ENCODE measurements at regions not wholly inside any gene's neighbourhood (a gene's known extent, or its start where the extent isn't known, plus 50 kb on each side); places are given as distances from the start of the nearest gene placed in this dataset.

GRCh38 chr14:62146030-62146429 is 383.8 kb downstream of the SNAPC1 start:
- DNase-seq (ENCODE audit: low read depth), result no peak

- no peak for DNase-seq (ENCODE audit: low read depth)
Observed at GRCh38 chr14:62156052-62156451, 393.8 kb downstream of the SNAPC1 start.

DNA sequence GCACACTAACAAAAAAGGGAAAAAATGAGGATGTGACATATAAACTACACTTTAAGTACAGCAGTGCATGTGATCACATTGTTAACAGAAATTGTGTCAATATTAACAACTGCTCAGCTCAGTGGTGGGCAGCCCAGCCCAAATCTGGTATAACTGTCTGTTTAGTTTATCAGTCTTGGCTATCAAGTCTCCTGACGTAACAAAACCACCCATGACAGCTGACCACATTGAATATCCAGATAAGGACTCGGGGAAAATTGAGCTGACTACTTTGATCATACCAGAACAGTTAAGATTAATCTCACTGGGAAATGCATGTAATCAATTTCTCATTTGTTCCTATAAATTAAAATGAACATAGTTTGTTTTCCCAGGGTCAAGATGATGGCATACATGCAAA is 396.6 kb downstream of the SNAPC1 start:
- DNase-seq (ENCODE audit: low read depth), result no peak

GRCh38 chr14:62159314-62159713 is 397.1 kb downstream of the SNAPC1 start:
- DNase-seq (ENCODE audit: low read depth), result no peak

GRCh38 chr14:62162998-62163589 is 400.9 kb downstream of the SNAPC1 start:
- no peak for DNase-seq (ENCODE audit: low read depth)

GRCh38 chr14:62168564-62169155 is 406.4 kb downstream of the SNAPC1 start:
- no peak for DNase-seq (ENCODE audit: low read depth)

DNA sequence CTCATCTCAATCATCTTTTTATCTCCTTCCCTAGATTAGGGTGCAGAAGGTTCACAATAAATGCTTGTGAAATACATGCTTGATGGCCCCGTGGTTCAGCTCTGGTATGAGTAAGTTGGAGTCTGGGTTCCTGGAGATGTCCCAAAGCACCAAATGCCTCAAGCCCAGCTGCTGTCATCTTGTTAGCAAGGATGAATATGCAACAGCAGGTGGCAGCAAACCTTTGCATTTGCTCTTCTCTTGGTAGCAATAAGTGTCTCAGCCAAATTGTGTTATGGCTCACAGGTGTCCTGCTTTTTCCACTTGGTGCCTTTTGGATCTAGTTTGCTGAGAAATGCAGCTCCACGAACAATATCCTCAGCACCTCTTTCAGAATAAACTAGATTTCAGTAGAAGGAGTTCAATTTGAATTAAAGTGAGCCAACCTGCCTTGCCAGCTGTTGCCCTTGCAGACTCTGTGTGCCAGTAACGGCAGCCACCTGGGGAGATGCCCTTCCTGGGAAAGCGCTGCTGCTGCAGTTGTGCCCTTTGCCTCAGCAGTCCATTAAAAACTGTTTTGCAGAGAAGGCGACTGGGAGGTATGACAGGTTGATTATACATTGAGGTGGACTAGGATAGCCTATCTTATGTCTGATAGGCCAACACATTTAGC is 417.3 kb downstream of the SNAPC1 start:
- DNase-seq (ENCODE audit: low read depth), result no peak

DNA sequence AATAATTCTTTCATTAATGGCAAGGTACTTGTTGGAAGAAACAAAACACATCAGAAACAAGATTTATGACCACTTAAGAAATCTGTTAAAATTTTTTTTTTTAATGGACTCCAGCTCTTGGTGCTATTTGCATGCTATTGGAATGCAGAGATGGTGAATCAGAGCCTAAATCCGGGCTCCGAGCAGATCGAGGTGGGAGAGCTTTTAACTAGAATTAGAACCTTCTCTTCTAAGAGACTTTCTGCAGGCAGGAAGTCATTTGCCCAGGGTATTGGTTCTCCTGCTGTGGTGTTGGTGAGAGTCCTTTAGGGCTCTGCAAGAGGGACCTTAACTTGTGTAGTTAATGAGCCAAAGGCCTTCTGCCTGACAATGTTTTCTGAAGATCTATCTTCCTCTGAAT is 419.4 kb downstream of the SNAPC1 start:
- no peak for DNase-seq (ENCODE audit: low read depth)

- no peak for DNase-seq (ENCODE audit: low read depth)
Observed at GRCh38 chr14:62185078-62185477, 422.9 kb downstream of the SNAPC1 start.

- no peak for DNase-seq (ENCODE audit: low read depth)
Observed at GRCh38 chr14:62187265-62187664, 425.0 kb downstream of the SNAPC1 start.

- DNase-seq (ENCODE audit: low read depth), result no peak
Observed at GRCh38 chr14:62189698-62190097, 427.5 kb downstream of the SNAPC1 start.

DNA sequence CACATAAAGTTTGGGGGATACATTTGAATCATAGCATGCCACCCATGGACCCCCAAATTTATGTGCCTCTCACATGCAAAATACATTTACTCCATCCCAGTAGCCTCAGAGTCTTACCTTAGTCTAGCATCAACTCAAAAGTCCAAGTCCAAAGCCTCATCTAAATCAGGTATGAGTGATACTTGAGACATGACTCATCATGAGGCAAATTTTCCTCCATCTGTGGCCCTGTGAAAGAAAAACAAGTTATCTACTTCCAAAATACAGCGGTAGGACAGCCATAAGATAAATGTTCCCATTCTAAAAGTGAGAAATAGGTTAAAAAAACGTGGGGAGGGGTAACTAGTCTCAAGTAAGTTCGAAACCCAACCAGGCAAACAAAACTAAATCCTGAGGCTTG is 444.2 kb downstream of the SNAPC1 start:
- DNase-seq (ENCODE audit: low read depth), result no peak

- DNase-seq (ENCODE audit: low read depth), result no peak
Observed at GRCh38 chr14:62209287-62209899, 447.2 kb downstream of the SNAPC1 start.

DNA sequence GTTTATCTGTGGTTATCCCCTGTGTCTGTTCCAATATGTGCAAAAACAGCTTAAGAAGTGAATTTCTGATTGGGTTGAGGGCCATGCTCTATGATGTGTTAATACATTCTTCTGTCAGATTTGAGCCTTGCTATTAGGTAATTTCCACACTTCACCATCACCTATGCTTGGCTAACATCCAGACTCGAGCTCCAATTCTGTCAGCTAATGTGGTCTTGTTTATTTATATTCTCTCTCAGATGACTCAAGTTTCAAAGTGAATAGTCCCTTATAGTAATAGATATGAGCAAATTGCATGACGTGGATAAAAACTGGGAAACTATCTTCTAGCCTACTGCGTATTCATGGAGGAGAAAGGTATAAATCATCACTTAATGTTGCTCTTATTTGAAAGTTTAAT is 451.3 kb downstream of the SNAPC1 start:
- DNase-seq (ENCODE audit: low read depth), result no peak

- no peak for DNase-seq (ENCODE audit: low read depth)
Observed at GRCh38 chr14:62216121-62216520, 453.9 kb downstream of the SNAPC1 start.

GRCh38 chr14:62234849-62235248 is 472.6 kb downstream of the SNAPC1 start:
- DNase-seq (ENCODE audit: low read depth), result no peak

- no peak for DNase-seq (ENCODE audit: low read depth)
Observed at GRCh38 chr14:62244221-62244620, 482.0 kb downstream of the SNAPC1 start.

GRCh38 chr14:62247266-62247665 is 485.0 kb downstream of the SNAPC1 start:
- DNase-seq (ENCODE audit: low read depth), result no peak

GRCh38 chr14:62251237-62251636 is 489.0 kb downstream of the SNAPC1 start:
- DNase-seq (ENCODE audit: low read depth), result no peak

DNA sequence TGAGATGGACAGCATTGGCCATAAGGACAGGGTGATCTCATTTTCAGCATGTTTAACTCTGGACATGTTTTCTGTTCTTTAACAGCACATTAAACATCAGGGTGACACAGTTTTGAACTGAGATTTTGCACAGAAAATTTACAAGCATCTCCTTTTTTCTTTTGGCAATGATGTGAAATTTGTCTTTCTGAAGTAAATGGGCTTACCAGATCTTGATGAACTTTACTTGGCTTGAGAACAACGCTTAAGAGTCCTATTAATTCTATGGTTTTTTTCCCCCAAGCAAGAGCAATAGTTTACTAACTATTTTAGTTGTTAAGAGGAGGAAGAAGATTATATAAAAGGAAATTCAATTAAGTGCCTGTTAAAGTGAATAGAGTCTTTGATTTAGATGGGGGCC is 491.0 kb downstream of the SNAPC1 start:
- DNase-seq (ENCODE audit: low read depth), result no peak

- no peak for DNase-seq (ENCODE audit: low read depth)
Observed at GRCh38 chr14:62253911-62254310, 491.7 kb downstream of the SNAPC1 start.

DNA sequence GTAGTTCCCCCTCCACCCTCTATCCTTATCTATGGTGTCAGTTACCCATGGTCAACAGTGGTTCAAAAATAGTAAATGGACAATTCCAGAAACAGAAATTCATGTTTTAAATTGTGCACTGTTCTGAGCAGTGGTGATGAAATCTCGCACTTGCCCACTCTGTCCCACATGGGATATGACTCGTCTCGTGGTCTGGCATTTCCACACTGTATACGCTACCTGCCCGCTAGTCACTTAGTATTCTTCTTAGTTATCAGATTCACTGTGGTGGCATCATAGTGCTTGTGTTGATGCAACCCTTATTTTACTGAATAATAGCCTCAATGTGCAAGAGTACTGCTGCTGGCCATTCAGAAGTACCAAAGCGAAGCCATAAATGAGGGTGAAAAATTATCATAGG is 507.0 kb downstream of the SNAPC1 start:
- DNase-seq (ENCODE audit: low read depth), result no peak

DNA sequence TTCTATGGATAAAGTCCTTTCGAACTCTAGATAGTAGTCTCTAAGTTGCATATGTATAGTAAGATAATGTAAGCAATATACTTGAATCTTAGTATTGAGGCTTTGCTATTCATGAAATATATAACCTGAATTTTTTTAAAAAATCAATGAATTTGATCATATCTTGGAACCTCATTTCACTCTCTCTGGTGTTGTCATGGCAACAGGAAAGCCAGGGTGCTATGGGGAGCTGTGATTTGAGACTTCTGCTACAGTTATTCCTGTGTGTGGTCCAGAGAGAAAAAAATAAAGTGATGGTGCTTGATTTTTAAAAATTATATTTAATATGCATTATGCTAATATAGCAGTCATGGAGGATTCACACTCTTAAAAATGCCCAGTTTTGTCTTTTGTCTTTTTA is 508.0 kb downstream of the SNAPC1 start:
- DNase-seq (ENCODE audit: low read depth), result no peak

Data from T follicular helper cell (primary cell).